OCI-M1 (cell line): ENCODE measurements at regions not wholly inside any gene's neighbourhood (a gene's known extent, or its start where the extent isn't known, plus 50 kb on each side); places are given as distances from the start of the nearest gene placed in this dataset.
"Not testable (repeated sequence)": the region's sequence is repeated elsewhere in the genome, so short reads cannot be mapped to it uniquely, and the experiment has no call there.

ENCODE experiments used
- DNase-seq: peaks from one replicate; lab custom pipeline; 2025; lab: John Stamatoyannopoulos, UW

- no peak for DNase-seq
Measured at GRCh38 chr13:61495648-61496047, 80.0 kb upstream of the PCDH20 start.

DNA sequence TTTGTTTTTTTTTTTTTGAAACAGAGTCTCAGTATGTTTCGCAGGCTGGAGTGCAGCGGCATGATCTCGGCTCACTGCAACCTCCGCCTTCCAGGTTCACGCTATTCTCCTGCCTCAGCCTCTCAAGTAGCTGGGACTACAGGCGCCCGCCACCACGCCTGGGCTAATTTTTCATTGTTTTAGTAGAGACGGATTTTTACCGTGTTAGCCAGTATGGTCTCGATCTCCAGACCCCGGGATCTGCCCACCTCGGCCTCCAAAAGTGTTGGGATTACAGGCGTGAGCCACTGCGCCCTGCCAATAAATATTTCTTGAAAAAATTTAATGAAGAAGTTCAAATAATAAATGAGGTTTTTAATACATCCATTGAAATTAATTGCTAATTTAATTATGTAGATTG lies 77.9 kb upstream of the PCDH20 start:
- DNase-seq: not testable (repeated sequence)

DNA sequence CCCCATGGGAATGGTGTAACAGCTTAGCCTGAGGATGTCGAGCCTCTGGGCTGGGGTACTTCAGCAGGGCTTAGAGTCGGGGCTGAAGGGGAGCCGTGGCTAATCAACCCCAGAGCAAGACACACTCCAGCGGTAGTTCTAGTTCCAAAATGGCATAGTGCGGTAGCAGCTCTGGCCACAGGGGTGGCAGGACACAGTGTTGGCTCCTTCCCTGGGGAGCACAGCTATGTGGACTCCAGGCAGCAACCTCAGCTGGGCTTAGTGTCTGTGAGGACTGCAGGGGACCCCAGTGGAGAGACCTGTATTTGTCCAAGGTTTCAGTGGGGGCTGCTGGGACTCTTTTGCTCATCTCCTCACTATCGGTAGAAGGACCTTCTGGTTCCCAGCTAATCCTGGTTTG lies 70.8 kb upstream of the PCDH20 start:
- DNase-seq: no peak

GRCh38 chr13:61485128-61485765 lies 69.6 kb upstream of the PCDH20 start:
- no peak for DNase-seq

- DNase-seq: no peak
Measured at GRCh38 chr13:61477619-61478018, 62.0 kb upstream of the PCDH20 start.

GRCh38 chr13:61470786-61471185 lies 55.1 kb upstream of the PCDH20 start:
- peak; percentile 3 for DNase-seq

DNA sequence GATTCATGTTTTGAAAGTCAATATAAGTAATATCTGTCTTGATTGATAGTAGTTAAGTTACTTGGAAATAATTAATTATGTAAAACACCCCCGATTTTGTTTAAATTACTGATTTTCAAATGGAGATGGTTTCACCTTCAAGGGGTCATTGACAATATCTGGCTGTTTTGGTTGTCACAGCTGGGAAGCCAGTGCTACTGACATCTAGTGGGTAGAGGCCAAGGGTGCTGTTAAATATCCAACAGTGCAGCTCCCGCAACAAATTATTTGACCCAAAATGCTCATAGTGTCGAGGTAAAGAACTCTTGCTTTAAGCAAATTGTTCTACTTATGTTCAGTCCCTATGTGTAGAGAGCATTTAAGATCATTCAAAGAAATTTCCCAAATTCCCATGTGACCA lies 50.6 kb upstream of the PCDH20 start:
- DNase-seq: peak; percentile 14
